Ovary (tissue), 3 donors: ENCODE measurements at regions not wholly inside any gene's neighbourhood (a gene's known extent, or its start where the extent isn't known, plus 50 kb on each side); places are given as distances from the start of the nearest gene placed in this dataset.

ENCODE experiments used
- POLR2A ChIP-seq: fragments of 450-650 bp; IDR thresholded peaks from one replicate; pipeline ENCODE4 v1.6.1; 2017; ENCODE audit warnings: antibody characterized with exemption, mild to moderate bottlenecking, moderate library complexity
- TF ChIP-seq, protein P1 (sequence below), 3 donors: fragments of 450-650 bp in 2 of 3; fragments of 200-600 bp in 1 of 3; IDR thresholded peaks; one replicate each; pipeline versions ENCODE4 v1.5.1 to v1.8.0; 2016 to 2022; ENCODE audit warnings: antibody characterized with exemption in 3 of 3, mild to moderate bottlenecking in 1 of 3
- donor health status: DM: no; HTN: no; CAD: no.

DNA sequence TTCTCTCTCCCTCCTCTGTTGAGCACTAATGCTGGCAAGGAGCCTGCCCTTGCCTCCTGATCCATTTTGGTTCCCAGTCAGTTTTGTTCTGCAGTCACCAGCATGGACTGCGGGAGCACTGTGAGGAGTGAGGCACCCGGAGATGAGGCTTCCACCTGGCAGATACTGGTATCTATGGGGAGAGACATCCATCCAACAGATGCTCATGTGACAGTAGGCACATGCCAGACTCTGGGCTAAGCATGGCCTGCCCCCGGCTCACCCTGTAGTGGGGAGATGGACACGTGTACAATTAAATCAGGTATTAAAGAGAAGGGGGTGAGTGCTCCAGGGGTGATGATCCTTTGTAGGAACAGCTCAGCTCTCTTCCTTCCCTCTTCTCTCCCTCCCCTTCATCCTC is 74.0 kb upstream of the PODXL start:
- TF ChIP-seq, protein P1, sequence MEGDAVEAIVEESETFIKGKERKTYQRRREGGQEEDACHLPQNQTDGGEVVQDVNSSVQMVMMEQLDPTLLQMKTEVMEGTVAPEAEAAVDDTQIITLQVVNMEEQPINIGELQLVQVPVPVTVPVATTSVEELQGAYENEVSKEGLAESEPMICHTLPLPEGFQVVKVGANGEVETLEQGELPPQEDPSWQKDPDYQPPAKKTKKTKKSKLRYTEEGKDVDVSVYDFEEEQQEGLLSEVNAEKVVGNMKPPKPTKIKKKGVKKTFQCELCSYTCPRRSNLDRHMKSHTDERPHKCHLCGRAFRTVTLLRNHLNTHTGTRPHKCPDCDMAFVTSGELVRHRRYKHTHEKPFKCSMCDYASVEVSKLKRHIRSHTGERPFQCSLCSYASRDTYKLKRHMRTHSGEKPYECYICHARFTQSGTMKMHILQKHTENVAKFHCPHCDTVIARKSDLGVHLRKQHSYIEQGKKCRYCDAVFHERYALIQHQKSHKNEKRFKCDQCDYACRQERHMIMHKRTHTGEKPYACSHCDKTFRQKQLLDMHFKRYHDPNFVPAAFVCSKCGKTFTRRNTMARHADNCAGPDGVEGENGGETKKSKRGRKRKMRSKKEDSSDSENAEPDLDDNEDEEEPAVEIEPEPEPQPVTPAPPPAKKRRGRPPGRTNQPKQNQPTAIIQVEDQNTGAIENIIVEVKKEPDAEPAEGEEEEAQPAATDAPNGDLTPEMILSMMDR (IDR thresholded peaks at IDR 0.05) = no peak
- no peak for TF ChIP-seq POLR2A
